NCI-H82 (cell line): ENCODE measurements at regions not wholly inside any gene's neighbourhood (a gene's known extent, or its start where the extent isn't known, plus 50 kb on each side); places are given as distances from the start of the nearest gene placed in this dataset.
A peak's percentile ranks its signal among the peaks of the same experiment; 100 is the strongest.
"Not testable (repeated sequence)": the region's sequence is repeated elsewhere in the genome, so short reads cannot be mapped to it uniquely, and the experiment has no call there.

ENCODE experiments used
- DNase-seq: peaks from one replicate; lab custom pipeline; 2025; lab: John Stamatoyannopoulos, UW

- DNase-seq: no peak
Observed at GRCh38 chr5:89071941-89072331, 189.0 kb upstream of the MEF2C start.

GRCh38 chr5:89071101-89071940, 188.3 kb upstream of the MEF2C start:
- DNase-seq: no peak

- no peak for DNase-seq
Observed at GRCh38 chr5:89069591-89069990, 186.6 kb upstream of the MEF2C start.

- no peak for DNase-seq
Observed at GRCh38 chr5:89067362-89067761, 184.4 kb upstream of the MEF2C start.

- no peak for DNase-seq
Observed at GRCh38 chr5:89065919-89066318, 182.9 kb upstream of the MEF2C start.

- no peak for DNase-seq
Observed at GRCh38 chr5:89064736-89065135, 181.8 kb upstream of the MEF2C start.

GRCh38 chr5:89064054-89064453, 181.1 kb upstream of the MEF2C start:
- DNase-seq: no peak

- no peak for DNase-seq
Observed at GRCh38 chr5:89060768-89061167, 177.8 kb upstream of the MEF2C start.

- no peak for DNase-seq
Observed at GRCh38 chr5:89059274-89059673, 176.3 kb upstream of the MEF2C start.

- no peak for DNase-seq
Observed at GRCh38 chr5:89055695-89056085, 172.7 kb upstream of the MEF2C start.

GRCh38 chr5:89055015-89055694, 172.2 kb upstream of the MEF2C start:
- DNase-seq: no peak

- DNase-seq: no peak
Observed at GRCh38 chr5:89053547-89053946, 170.6 kb upstream of the MEF2C start.

- DNase-seq: not testable (repeated sequence)
Observed at GRCh38 chr5:89050062-89050461, 167.1 kb upstream of the MEF2C start.

- DNase-seq: no peak
Observed at GRCh38 chr5:89047571-89047970, 164.6 kb upstream of the MEF2C start.

GRCh38 chr5:89045216-89045615, 162.2 kb upstream of the MEF2C start:
- no peak for DNase-seq

- no peak for DNase-seq
Observed at GRCh38 chr5:89044674-89045200, 161.8 kb upstream of the MEF2C start.

GRCh38 chr5:89043676-89044075, 160.7 kb upstream of the MEF2C start:
- no peak for DNase-seq

- no peak for DNase-seq
Observed at GRCh38 chr5:89042746-89043145, 159.8 kb upstream of the MEF2C start.

GRCh38 chr5:89041976-89042375, 159.0 kb upstream of the MEF2C start:
- DNase-seq: peak; percentile 47

- DNase-seq: no peak
Observed at GRCh38 chr5:89041249-89041779, 158.3 kb upstream of the MEF2C start.

GRCh38 chr5:89036704-89037489, 153.9 kb upstream of the MEF2C start:
- DNase-seq: no peak

GRCh38 chr5:89036166-89036565, 153.2 kb upstream of the MEF2C start:
- no peak for DNase-seq
